Endothelial cell (in vitro differentiated cells): ENCODE measurements at regions not wholly inside any gene's neighbourhood (a gene's known extent, or its start where the extent isn't known, plus 50 kb on each side); places are given as distances from the start of the nearest gene placed in this dataset.

Source experiments
- DNase-seq: peaks from one replicate; pipeline ENCODE4 v3.0.0; 2021; ENCODE audit warnings: low spot score
- H3K27ac Mint-ChIP-seq: one replicate; pipeline ENCODE4 v1.8.0; 2021; ENCODE audit warnings: mixed read lengths, inconsistent platforms; ENCODE audit not compliant: unreplicated experiment
- H3K27me3 Mint-ChIP-seq: one replicate; pipeline ENCODE4 v1.8.0; 2021; ENCODE audit warnings: mild to moderate bottlenecking, moderate library complexity, mixed read lengths, inconsistent platforms; ENCODE audit not compliant: unreplicated experiment
- H3K36me3 Mint-ChIP-seq: one replicate; pipeline ENCODE4 v1.8.0; 2021; ENCODE audit warnings: mild to moderate bottlenecking, low read depth, mixed read lengths, inconsistent platforms; ENCODE audit not compliant: unreplicated experiment
- H3K4me1 Mint-ChIP-seq: one replicate; pipeline ENCODE4 v1.8.0; 2021; ENCODE audit warnings: mild to moderate bottlenecking, mixed read lengths, inconsistent platforms; ENCODE audit not compliant: unreplicated experiment
- H3K4me3 Mint-ChIP-seq: one replicate; pipeline ENCODE4 v1.8.0; 2021; ENCODE audit warnings: mild to moderate bottlenecking, mixed read lengths, inconsistent platforms; ENCODE audit not compliant: unreplicated experiment
- H3K9me3 Mint-ChIP-seq: one replicate; pipeline ENCODE4 v1.8.0; 2021; ENCODE audit warnings: mixed read lengths, inconsistent platforms; ENCODE audit not compliant: unreplicated experiment
- CTCF ChIP-seq: fragments of 200-600 bp; sonication (generic); IDR thresholded peaks from one replicate; pipeline ENCODE4 v1.5.0; 2021; ENCODE audit warnings: antibody characterized with exemption; ENCODE audit not compliant: unreplicated experiment

- Mint-ChIP-seq H3K4me1 (peaks cover 33% of the 10 kb centered on the region), H3K27me3 (peaks cover 43% of the 10 kb centered on the region), H3K9me3 (no peaks in the 10 kb centered on the region), H3K4me3 (no peak overlapping the region), H3K36me3 (no peaks in the 10 kb centered on the region), H3K27ac (no peak overlapping the region)
- TF ChIP-seq CTCF, result no peak
- DNase-seq, result no peak
These were observed 71.7 kb upstream of the TBCA start for GRCh38 chr5:77847814-77848290.

GRCh38 chr5:77847129-77847460, 71.0 kb upstream of the TBCA start:
- H3K27me3 Mint-ChIP-seq, result peaks cover 43% of the 10 kb centered on the region
- TF ChIP-seq CTCF, result no peak
- no peak overlapping the region for H3K4me3 Mint-ChIP-seq
- DNase-seq, result no peak
- peaks cover 31% of the 10 kb centered on the region for H3K4me1 Mint-ChIP-seq
- no peaks in the 10 kb centered on the region for H3K36me3 Mint-ChIP-seq
- no peaks in the 10 kb centered on the region for H3K9me3 Mint-ChIP-seq
- H3K27ac Mint-ChIP-seq, result no peak overlapping the region

GRCh38 chr5:77846422-77847128, 70.4 kb upstream of the TBCA start:
- Mint-ChIP-seq H3K4me1 (peaks cover 30% of the 10 kb centered on the region), H3K27ac (no peak overlapping the region), H3K36me3 (no peaks in the 10 kb centered on the region), H3K4me3 (no peak overlapping the region), H3K9me3 (no peaks in the 10 kb centered on the region), H3K27me3 (peaks cover 42% of the 10 kb centered on the region)
- no peak for TF ChIP-seq CTCF
- DNase-seq, result peak; percentile 36

- no peaks in the 10 kb centered on the region for H3K36me3 Mint-ChIP-seq
- H3K4me1 Mint-ChIP-seq, result peaks cover 20% of the 10 kb centered on the region
- DNase-seq, result no peak
- no peak overlapping the region for H3K27ac Mint-ChIP-seq
- no peak for TF ChIP-seq CTCF
- H3K9me3 Mint-ChIP-seq, result no peaks in the 10 kb centered on the region
- H3K4me3 Mint-ChIP-seq, result no peak overlapping the region
- peaks cover 30% of the 10 kb centered on the region for H3K27me3 Mint-ChIP-seq
These were observed 69.1 kb upstream of the TBCA start for GRCh38 chr5:77845324-77845646.

- Mint-ChIP-seq H3K4me1 (peaks cover 18% of the 10 kb centered on the region), H3K9me3 (no peaks in the 10 kb centered on the region), H3K4me3 (peak overlapping the region; percentile 79), H3K27ac (no peak overlapping the region), H3K27me3 (peaks cover 26% of the 10 kb centered on the region), H3K36me3 (no peaks in the 10 kb centered on the region)
- DNase-seq, result peak; percentile 15
- TF ChIP-seq CTCF, result no peak
These were observed 68.6 kb upstream of the TBCA start for GRCh38 chr5:77844623-77845323.
